ENCODE measurements at regions not wholly inside any gene's neighbourhood (a gene's known extent, or its start where the extent isn't known, plus 50 kb on each side); places are given as distances from the start of the nearest gene placed in this dataset.

- TF ChIP-seq, protein P1, sequence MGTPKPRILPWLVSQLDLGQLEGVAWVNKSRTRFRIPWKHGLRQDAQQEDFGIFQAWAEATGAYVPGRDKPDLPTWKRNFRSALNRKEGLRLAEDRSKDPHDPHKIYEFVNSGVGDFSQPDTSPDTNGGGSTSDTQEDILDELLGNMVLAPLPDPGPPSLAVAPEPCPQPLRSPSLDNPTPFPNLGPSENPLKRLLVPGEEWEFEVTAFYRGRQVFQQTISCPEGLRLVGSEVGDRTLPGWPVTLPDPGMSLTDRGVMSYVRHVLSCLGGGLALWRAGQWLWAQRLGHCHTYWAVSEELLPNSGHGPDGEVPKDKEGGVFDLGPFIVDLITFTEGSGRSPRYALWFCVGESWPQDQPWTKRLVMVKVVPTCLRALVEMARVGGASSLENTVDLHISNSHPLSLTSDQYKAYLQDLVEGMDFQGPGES (IDR thresholded peaks at IDR 0.05), result no peak
- TF ChIP-seq FOS (IDR thresholded peaks at IDR 0.05; ENCODE audit: borderline replicate concordance, extremely low read depth, insufficient read length) (no peak), SMAD1 (IDR thresholded peaks at IDR 0.05; ENCODE audit: low read depth, partially characterized antibody) (no peak), CREB1 (IDR thresholded peaks at IDR 0.05; ENCODE audit: low read depth) (no peak), JUNB (IDR thresholded peaks at IDR 0.05) (no peak)
- TF ChIP-seq, protein P2, sequence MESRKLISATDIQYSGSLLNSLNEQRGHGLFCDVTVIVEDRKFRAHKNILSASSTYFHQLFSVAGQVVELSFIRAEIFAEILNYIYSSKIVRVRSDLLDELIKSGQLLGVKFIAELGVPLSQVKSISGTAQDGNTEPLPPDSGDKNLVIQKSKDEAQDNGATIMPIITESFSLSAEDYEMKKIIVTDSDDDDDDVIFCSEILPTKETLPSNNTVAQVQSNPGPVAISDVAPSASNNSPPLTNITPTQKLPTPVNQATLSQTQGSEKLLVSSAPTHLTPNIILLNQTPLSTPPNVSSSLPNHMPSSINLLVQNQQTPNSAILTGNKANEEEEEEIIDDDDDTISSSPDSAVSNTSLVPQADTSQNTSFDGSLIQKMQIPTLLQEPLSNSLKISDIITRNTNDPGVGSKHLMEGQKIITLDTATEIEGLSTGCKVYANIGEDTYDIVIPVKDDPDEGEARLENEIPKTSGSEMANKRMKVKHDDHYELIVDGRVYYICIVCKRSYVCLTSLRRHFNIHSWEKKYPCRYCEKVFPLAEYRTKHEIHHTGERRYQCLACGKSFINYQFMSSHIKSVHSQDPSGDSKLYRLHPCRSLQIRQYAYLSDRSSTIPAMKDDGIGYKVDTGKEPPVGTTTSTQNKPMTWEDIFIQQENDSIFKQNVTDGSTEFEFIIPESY (IDR thresholded peaks at IDR 0.05), result no peak
These were observed 55.4 kb upstream of the SLC10A7 start (continued) for GRCh38 chr4:146577111-146577510.

GRCh38 chr4:146582864-146583263 is 55.8 kb upstream of the POU4F2 start:
- intact Hi-C loops (cut with micrococcal nuclease; ENCODE audit: unreplicated experiment) (no loop called here), in situ Hi-C loops (cut with MboI) (no loop called here)
- Histone ChIP-seq H3K79me2 (ENCODE audit: control insufficient read depth, insufficient read depth, low read length) (no peaks in the 10 kb centered on the region), H3K4me2 (ENCODE audit: control insufficient read depth, insufficient read depth) (no peak overlapping the region), H2AFZ (ENCODE audit: control insufficient read depth, low read depth, low read length) (no peak overlapping the region), H3K36me3 (ENCODE audit: control insufficient read depth in 2 of 2, insufficient read depth in 2 of 2, low read length in 1 of 2) (no peaks in the 10 kb centered on the region), H3K27me3 (replicated peaks in 1 of 2; ENCODE audit: control insufficient read depth in 2 of 2, insufficient read depth in 2 of 2, low read length in 1 of 2) (no peaks in the 10 kb centered on the region), H3K9ac (ENCODE audit: control insufficient read depth, insufficient read depth, low read length) (no peak overlapping the region), H3K27ac (ENCODE audit: control insufficient read depth, insufficient read depth) (no peak overlapping the region), H3K4me1 (ENCODE audit: control insufficient read depth, insufficient read depth, low read length) (no peaks in the 10 kb centered on the region), H3K9me3 (replicated peaks; ENCODE audit: control insufficient read depth, insufficient read depth, low read length) (no peaks in the 10 kb centered on the region), H3K4me3 (no peak overlapping the region), H4K20me1 (ENCODE audit: control insufficient read depth, insufficient read depth) (no peaks in the 10 kb centered on the region)
- whole genome bisulfite sequencing (ENCODE audit: insufficient coverage, insufficient replicate concordance, low lambda C conversion rate, missing lambda C conversion rate), result 17% methylated on average over 2 of the region's 2 CpGs
- DNase-seq (ENCODE audit: low read depth, low spot score) (no peak), ATAC-seq (no peak), FAIRE-seq (no peak)
- ChIA-PET RAD21 (ENCODE audit: unreplicated experiment) (no interaction called here), CTCF (no interaction called here), SMC1A (ENCODE audit: uncharacterized antibody, unreplicated experiment) (no interaction called here), POLR2A (no interaction called here)
- no TSS peak for BruUV-seq (replicated peaks)
- TF ChIP-seq CREM (IDR thresholded peaks at IDR 0.05; ENCODE audit: low read depth), result no peak
- no peak for TF ChIP-seq LARP7 (IDR thresholded peaks at IDR 0.05)
- TF ChIP-seq RAD51 (IDR thresholded peaks at IDR 0.05), result no peak
- TF ChIP-seq MYB (IDR thresholded peaks at IDR 0.05; ENCODE audit: borderline replicate concordance, low read depth, low read length), result no peak
- TF ChIP-seq, protein P3, sequence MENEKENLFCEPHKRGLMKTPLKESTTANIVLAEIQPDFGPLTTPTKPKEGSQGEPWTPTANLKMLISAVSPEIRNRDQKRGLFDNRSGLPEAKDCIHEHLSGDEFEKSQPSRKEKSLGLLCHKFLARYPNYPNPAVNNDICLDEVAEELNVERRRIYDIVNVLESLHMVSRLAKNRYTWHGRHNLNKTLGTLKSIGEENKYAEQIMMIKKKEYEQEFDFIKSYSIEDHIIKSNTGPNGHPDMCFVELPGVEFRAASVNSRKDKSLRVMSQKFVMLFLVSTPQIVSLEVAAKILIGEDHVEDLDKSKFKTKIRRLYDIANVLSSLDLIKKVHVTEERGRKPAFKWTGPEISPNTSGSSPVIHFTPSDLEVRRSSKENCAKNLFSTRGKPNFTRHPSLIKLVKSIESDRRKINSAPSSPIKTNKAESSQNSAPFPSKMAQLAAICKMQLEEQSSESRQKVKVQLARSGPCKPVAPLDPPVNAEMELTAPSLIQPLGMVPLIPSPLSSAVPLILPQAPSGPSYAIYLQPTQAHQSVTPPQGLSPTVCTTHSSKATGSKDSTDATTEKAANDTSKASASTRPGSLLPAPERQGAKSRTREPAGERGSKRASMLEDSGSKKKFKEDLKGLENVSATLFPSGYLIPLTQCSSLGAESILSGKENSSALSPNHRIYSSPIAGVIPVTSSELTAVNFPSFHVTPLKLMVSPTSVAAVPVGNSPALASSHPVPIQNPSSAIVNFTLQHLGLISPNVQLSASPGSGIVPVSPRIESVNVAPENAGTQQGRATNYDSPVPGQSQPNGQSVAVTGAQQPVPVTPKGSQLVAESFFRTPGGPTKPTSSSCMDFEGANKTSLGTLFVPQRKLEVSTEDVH (IDR thresholded peaks at IDR 0.05; ENCODE audit: low read depth, partially characterized antibody), result no peak
- no peak for TF ChIP-seq TBL1XR1 (IDR thresholded peaks at IDR 0.05; ENCODE audit: low read depth, low read length)
- no peak for TF ChIP-seq YY1 (IDR thresholded peaks at IDR 0.05; ENCODE audit: low read depth, low read length)
- no peak for TF ChIP-seq SREBF2 (IDR thresholded peaks at IDR 0.05; ENCODE audit: low read length)
- TF ChIP-seq CBX5 (IDR thresholded peaks at IDR 0.05; ENCODE audit: low read depth), result no peak
- no peak for TF ChIP-seq NFIC (IDR thresholded peaks at IDR 0.05; ENCODE audit: low read depth, low read length)
- TF ChIP-seq, protein P4, sequence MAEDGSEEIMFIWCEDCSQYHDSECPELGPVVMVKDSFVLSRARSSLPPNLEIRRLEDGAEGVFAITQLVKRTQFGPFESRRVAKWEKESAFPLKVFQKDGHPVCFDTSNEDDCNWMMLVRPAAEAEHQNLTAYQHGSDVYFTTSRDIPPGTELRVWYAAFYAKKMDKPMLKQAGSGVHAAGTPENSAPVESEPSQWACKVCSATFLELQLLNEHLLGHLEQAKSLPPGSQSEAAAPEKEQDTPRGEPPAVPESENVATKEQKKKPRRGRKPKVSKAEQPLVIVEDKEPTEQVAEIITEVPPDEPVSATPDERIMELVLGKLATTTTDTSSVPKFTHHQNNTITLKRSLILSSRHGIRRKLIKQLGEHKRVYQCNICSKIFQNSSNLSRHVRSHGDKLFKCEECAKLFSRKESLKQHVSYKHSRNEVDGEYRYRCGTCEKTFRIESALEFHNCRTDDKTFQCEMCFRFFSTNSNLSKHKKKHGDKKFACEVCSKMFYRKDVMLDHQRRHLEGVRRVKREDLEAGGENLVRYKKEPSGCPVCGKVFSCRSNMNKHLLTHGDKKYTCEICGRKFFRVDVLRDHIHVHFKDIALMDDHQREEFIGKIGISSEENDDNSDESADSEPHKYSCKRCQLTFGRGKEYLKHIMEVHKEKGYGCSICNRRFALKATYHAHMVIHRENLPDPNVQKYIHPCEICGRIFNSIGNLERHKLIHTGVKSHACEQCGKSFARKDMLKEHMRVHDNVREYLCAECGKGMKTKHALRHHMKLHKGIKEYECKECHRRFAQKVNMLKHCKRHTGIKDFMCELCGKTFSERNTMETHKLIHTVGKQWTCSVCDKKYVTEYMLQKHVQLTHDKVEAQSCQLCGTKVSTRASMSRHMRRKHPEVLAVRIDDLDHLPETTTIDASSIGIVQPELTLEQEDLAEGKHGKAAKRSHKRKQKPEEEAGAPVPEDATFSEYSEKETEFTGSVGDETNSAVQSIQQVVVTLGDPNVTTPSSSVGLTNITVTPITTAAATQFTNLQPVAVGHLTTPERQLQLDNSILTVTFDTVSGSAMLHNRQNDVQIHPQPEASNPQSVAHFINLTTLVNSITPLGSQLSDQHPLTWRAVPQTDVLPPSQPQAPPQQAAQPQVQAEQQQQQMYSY (CRISPR knock-in tag; IDR thresholded peaks at IDR 0.05), result no peak

Data from GM12878 (cell line).